AG09309 (cell line): ENCODE measurements at regions not wholly inside any gene's neighbourhood (a gene's known extent, or its start where the extent isn't known, plus 50 kb on each side); places are given as distances from the start of the nearest gene placed in this dataset.

Source experiments
- DNase-seq: peaks from one replicate; pipeline ENCODE4 v3.0.0-alpha.2; 2010; ENCODE audit warnings: low read depth
- H3K4me3 ChIP-seq: 2 replicates; pipeline ENCODE4 v1.5.1; 2011; ENCODE audit warnings: mild to moderate bottlenecking, low read depth, low read length, moderate library complexity; ENCODE audit not compliant: control insufficient read depth
- TF ChIP-seq, protein P1 (sequence below): IDR thresholded peaks from 2 replicates; pipeline ENCODE4 v1.5.1; 2011; ENCODE audit warnings: mild to moderate bottlenecking, low read depth, low read length, inconsistent platforms; ENCODE audit not compliant: insufficient read depth, control insufficient read depth; ENCODE audit errors: missing control alignments

DNA sequence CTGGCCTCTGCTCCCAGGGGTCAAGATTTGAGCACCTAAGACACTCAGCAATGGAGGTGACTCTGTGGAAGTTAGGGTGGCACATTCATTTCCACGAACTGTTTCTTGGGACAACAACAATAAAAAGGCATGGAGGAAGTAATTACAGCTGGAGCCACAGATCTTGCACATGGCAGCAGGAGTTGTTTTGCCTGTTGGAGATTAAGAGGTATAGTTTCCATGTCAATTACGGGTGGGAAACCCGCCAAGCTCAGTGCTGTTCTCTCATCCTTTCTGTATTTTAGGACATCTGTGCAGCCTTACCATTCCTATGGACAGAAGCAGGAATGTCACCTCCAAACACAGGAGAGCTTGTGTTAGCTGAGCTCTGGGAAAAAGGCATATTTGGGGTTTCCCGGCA is 201.2 kb downstream of the SNX10 start:
- TF ChIP-seq, protein P1, sequence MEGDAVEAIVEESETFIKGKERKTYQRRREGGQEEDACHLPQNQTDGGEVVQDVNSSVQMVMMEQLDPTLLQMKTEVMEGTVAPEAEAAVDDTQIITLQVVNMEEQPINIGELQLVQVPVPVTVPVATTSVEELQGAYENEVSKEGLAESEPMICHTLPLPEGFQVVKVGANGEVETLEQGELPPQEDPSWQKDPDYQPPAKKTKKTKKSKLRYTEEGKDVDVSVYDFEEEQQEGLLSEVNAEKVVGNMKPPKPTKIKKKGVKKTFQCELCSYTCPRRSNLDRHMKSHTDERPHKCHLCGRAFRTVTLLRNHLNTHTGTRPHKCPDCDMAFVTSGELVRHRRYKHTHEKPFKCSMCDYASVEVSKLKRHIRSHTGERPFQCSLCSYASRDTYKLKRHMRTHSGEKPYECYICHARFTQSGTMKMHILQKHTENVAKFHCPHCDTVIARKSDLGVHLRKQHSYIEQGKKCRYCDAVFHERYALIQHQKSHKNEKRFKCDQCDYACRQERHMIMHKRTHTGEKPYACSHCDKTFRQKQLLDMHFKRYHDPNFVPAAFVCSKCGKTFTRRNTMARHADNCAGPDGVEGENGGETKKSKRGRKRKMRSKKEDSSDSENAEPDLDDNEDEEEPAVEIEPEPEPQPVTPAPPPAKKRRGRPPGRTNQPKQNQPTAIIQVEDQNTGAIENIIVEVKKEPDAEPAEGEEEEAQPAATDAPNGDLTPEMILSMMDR = no peak
- no peak overlapping the region for H3K4me3 ChIP-seq
- no peak for DNase-seq

DNA sequence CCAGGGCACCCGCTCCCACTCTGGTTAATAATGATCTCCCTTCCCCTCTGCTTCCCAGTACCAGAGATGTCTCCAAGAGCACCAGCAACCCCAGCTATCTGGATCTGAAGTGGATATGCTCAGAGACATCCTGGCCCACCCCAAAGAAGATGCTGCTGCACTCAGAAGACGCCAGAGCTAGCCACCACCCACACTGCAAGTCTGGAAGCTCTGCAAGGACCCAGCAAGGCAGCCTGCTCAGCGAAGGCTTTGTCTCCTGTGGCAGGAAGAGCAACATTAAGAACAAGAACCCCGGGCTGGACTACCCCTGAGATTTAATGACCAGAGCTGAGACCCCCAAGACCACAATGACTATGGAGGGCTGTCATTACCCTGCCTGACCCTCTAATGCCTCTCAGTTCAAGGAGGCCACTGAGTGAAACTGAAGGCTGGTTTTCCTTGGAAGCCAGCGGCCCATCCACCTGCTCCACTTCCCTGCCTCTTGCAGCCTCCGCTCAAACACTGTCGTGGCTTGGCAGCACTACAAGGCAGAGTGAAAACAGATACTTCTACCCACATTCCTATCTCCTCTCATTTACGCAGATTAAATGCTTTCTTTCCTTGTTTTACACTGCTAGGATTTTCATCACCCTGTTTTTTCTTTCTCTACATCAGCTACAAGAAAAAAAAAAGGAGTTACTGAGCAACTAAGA is 202.2 kb downstream of the SNX10 start:
- no peak for DNase-seq
- TF ChIP-seq, protein P1 = no peak
- H3K4me3 ChIP-seq = no peak overlapping the region

- TF ChIP-seq, protein P1 = no peak
- DNase-seq = no peak
- H3K4me3 ChIP-seq = no peak overlapping the region
Observed at GRCh38 chr7:26495569-26495968, 203.9 kb downstream of the SNX10 start.

GRCh38 chr7:26497801-26498596 is 206.3 kb downstream of the SNX10 start:
- TF ChIP-seq, protein P1 = no peak
- DNase-seq = no peak
- H3K4me3 ChIP-seq = no peak overlapping the region

GRCh38 chr7:26499315-26499897 is 207.7 kb downstream of the SNX10 start:
- TF ChIP-seq, protein P1 = no peak
- no peak for DNase-seq
- H3K4me3 ChIP-seq = no peak overlapping the region

- peak; percentile 2 for DNase-seq
- TF ChIP-seq, protein P1 = peak; percentile 51
- H3K4me3 ChIP-seq = no peak overlapping the region
Observed at GRCh38 chr7:26500749-26501352, 209.2 kb downstream of the SNX10 start.
